ENCODE measurements at regions not wholly inside any gene's neighbourhood (a gene's known extent, or its start where the extent isn't known, plus 50 kb on each side); places are given as distances from the start of the nearest gene placed in this dataset.
A peak's percentile ranks its signal among the peaks of the same experiment; 100 is the strongest.

DNA sequence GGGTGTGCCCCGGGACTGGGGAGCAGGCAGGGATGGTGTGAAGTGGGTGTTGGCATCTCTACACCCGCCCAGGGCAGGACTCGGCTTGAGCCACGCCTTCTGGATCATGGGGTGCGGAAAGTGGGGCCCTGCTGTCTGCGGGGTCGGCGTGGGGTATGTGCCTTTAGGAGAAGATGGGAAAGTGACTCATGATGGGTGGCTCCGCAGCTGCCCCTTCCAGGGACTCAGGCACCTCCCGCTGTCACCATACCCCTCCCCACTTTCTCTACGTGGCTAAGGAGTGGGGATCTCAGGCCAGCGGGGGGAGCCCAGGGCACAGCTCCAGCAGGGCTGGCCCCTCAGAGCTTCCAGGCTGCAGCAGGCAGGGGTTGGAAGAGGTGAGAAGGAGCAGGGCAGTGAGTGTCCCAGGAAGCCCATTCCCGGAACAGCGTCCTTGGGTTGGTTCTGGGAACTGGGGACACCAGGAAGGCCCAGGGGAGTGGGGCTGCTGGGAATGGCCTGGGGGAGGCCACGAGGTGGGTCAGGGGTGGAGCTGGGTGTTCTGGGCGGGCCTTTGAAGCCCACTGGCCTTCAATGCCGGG, 102.9 kb upstream of the FGF3 start:
- Histone ChIP-seq H3K27me3 (replicated peaks in 1 of 4; ENCODE audit: control insufficient read depth in 3 of 4, extremely low read depth in 1 of 4, insufficient read depth in 3 of 4, low read length in 3 of 4) (peaks cover 0 to 9% (median 8%) of the 10 kb centered on the region in 4 experiments; a peak in 5 of 7 replicates), H2AK5ac (ENCODE audit: low read depth, low read length) (no peak overlapping the region), H3K4ac (replicated peaks; ENCODE audit: insufficient read length, low read depth, low read length) (no peak overlapping the region), H3K4me3 (ENCODE audit: extremely low read depth in 1 of 4, insufficient read depth in 2 of 4, low read depth in 3 of 4, low read length in 4 of 4) (no peak overlapping the region), H2AFZ (ENCODE audit: low read length) (no peak overlapping the region), H3K79me1 (ENCODE audit: low read depth, low read length) (no peaks in the 10 kb centered on the region), H3K27ac (ENCODE audit: low read depth, low read length) (no peak overlapping the region), H2BK120ac (replicated peaks; ENCODE audit: low read depth, low read length) (no peak overlapping the region), H3K79me2 (ENCODE audit: control insufficient read depth in 1 of 2, insufficient read depth in 2 of 2, low read length in 2 of 2) (no peaks in the 10 kb centered on the region), H3K4me1 (replicated peaks in 1 of 4; ENCODE audit: control insufficient read depth in 3 of 4, insufficient read depth in 4 of 4, low read length in 3 of 4) (peaks cover 0 to 3% (median 1%) of the 10 kb centered on the region in 4 experiments; a peak in 5 of 7 replicates), H3K4me2 (ENCODE audit: insufficient read depth in 1 of 2, low read depth in 2 of 2, low read length in 2 of 2) (no peak overlapping the region), H3K56ac (replicated peaks; ENCODE audit: insufficient read length, low read depth, low read length) (no peak overlapping the region), H3K36me3 (ENCODE audit: control insufficient read depth in 2 of 4, insufficient read depth in 4 of 4, low read length in 3 of 4) (no peaks in the 10 kb centered on the region), H4K5ac (ENCODE audit: insufficient read length, low read depth, low read length) (no peak overlapping the region), H3K23ac (ENCODE audit: insufficient read length) (no peak overlapping the region), H3K14ac (ENCODE audit: insufficient read length) (no peak overlapping the region), H3K9me3 (ENCODE audit: insufficient read depth in 2 of 2, low read depth in 1 of 2, low read length in 1 of 2) (no peaks in the 10 kb centered on the region), H4K91ac (replicated peaks; ENCODE audit: insufficient read length, low read length) (no peak overlapping the region), H4K20me1 (replicated peaks in 1 of 2; ENCODE audit: control insufficient read depth in 1 of 2, insufficient read depth in 2 of 2, low read length in 2 of 2) (peaks cover 0 to 5% of the 10 kb centered on the region in 2 experiments), H2BK5ac (ENCODE audit: low read depth, low read length) (no peak overlapping the region), H3K18ac (ENCODE audit: extremely low read depth, low read length) (no peak overlapping the region), H2BK12ac (ENCODE audit: low read depth, low read length) (no peak overlapping the region), H2BK15ac (ENCODE audit: low read length) (no peak overlapping the region), H3K23me2 (ENCODE audit: low read depth, low read length) (peaks cover 6% of the 10 kb centered on the region; the same call in 1 of the 2 replicates), H3K9ac (replicated peaks in 1 of 4; ENCODE audit: extremely low read depth in 1 of 4, low read depth in 3 of 4, low read length in 3 of 4) (no peak overlapping the region), H4K8ac (ENCODE audit: extremely low read depth, insufficient read depth, low read length) (peak overlapping the region; percentile 85; the same call in 1 of the 2 replicates), H2BK20ac (ENCODE audit: low read length) (0 out of 2 replicates have a peak overlapping the region, but pooled peaks have one; percentile 48)
- FAIRE-seq (no peak), DNase-seq (ENCODE audit: low read depth in 1 of 2, low spot score in 2 of 2) (no peak)
- POLR2A ChIA-PET (ENCODE audit: partially characterized antibody) = no interaction called here
- CTCF ChIA-PET (ENCODE audit: partially characterized antibody) = interaction anchor here (0.6 to 5.0 kb wide), 22 partner anchors 11 to 277 kb away, joined by 3 to 46 read pairs (median 4); no protein-coding TSS in a partner anchor
- TF ChIP-seq, protein P1, sequence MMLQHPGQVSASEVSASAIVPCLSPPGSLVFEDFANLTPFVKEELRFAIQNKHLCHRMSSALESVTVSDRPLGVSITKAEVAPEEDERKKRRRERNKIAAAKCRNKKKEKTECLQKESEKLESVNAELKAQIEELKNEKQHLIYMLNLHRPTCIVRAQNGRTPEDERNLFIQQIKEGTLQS (IDR thresholded peaks at IDR 0.05; ENCODE audit: insufficient read depth, low read depth, low read length) = no peak
- TF ChIP-seq RAD21 (IDR thresholded peaks at IDR 0.05 in 1 of 2, conservative IDR thresholded peaks at IDR 0.05 in 1 of 2; ENCODE audit: low read depth in 2 of 2, low read length in 2 of 2) (peak; percentile 21 to 31; a peak in 3 of 4 replicates), RXRA (IDR thresholded peaks at IDR 0.05; ENCODE audit: insufficient read depth, low read depth, low read length) (no peak), MAFK (IDR thresholded peaks at IDR 0.05; ENCODE audit: low read depth, low read length) (no peak), ASH2L (IDR thresholded peaks at IDR 0.05; ENCODE audit: low read length) (no peak), CHD2 (IDR thresholded peaks at IDR 0.05; ENCODE audit: low read length) (no peak)
- TF ChIP-seq, protein P2, sequence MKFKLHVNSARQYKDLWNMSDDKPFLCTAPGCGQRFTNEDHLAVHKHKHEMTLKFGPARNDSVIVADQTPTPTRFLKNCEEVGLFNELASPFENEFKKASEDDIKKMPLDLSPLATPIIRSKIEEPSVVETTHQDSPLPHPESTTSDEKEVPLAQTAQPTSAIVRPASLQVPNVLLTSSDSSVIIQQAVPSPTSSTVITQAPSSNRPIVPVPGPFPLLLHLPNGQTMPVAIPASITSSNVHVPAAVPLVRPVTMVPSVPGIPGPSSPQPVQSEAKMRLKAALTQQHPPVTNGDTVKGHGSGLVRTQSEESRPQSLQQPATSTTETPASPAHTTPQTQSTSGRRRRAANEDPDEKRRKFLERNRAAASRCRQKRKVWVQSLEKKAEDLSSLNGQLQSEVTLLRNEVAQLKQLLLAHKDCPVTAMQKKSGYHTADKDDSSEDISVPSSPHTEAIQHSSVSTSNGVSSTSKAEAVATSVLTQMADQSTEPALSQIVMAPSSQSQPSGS (IDR thresholded peaks at IDR 0.05; ENCODE audit: low read length) = no peak
- WGBS, 2 experiments (ENCODE audit: extremely low coverage in 1 of 2, insufficient coverage in 1 of 2, insufficient read length in 1 of 2, insufficient replicate concordance in 2 of 2, low coverage in 1 of 2, low lambda C conversion rate in 2 of 2, missing lambda C conversion rate in 1 of 2) = 81% methylated on average over 16 of the region's 17 CpGs; no CpG with 5 or more reads in 1 of the 2 experiments
